WTC11 (cell line): ENCODE measurements at regions not wholly inside any gene's neighbourhood (a gene's known extent, or its start where the extent isn't known, plus 50 kb on each side); places are given as distances from the start of the nearest gene placed in this dataset.
A peak's percentile ranks its signal among the peaks of the same experiment; 100 is the strongest.

Experiments
- ATAC-seq: fragments of 200-7000 bp; cut with Tn5 transposase; 2 replicates; pipeline ENCODE4 v1.10.0; 2021; ENCODE audit warnings: mild to moderate bottlenecking, moderate library complexity
- CTCF ChIA-PET: fragments of 300-600 bp; sonication (Branson Sonifier 250); formaldehyde crosslinking; loops from one replicate; lab custom pipeline; 2021; ENCODE audit warnings: antibody characterized with exemption; lab: Charles Lee
- POLR2A ChIA-PET: fragments of 350-600 bp; sonication (Branson Sonifier 250); formaldehyde crosslinking; loops from one replicate; lab custom pipeline; 2021; ENCODE audit warnings: antibody characterized with exemption; lab: Charles Lee
- DNase-seq: peaks from one replicate; pipeline ENCODE4 v3.0.0; 2021; ENCODE audit warnings: low spot score
- H3K27ac Mint-ChIP-seq: 2 replicates; pipeline ENCODE4 v1.8.0; 2021; ENCODE audit warnings: mixed read lengths
- H3K27me3 Mint-ChIP-seq: 2 replicates; pipeline ENCODE4 v1.8.0; 2021; ENCODE audit warnings: low read depth, mild to moderate bottlenecking, moderate library complexity, mixed read lengths
- H3K36me3 Mint-ChIP-seq: 2 replicates; pipeline ENCODE4 v1.8.0; 2021; ENCODE audit warnings: mixed read lengths
- H3K4me1 Mint-ChIP-seq: 2 replicates; pipeline ENCODE4 v1.8.0; 2022; ENCODE audit warnings: mixed read lengths
- H3K4me3 Mint-ChIP-seq: 2 replicates; pipeline ENCODE4 v1.8.0; 2021; ENCODE audit warnings: mild to moderate bottlenecking, moderate library complexity, mixed read lengths
- H3K9me3 Mint-ChIP-seq: 2 replicates; pipeline ENCODE4 v1.8.0; 2021; ENCODE audit warnings: mixed read lengths
- CREM ChIP-seq: sonication (generic); formaldehyde crosslinking; IDR thresholded peaks from 2 replicates; pipeline ENCODE4 v1.8.1; 2022; ENCODE audit warnings: mild to moderate bottlenecking, missing genetic modification reagents, moderate library complexity
- E2F5 ChIP-seq: sonication (generic); formaldehyde crosslinking; IDR thresholded peaks from 2 replicates; pipeline ENCODE4 v1.8.1; 2022; ENCODE audit warnings: mild to moderate bottlenecking, moderate library complexity, missing genetic modification reagents
- ESRRA ChIP-seq: sonication (generic); formaldehyde crosslinking; IDR thresholded peaks from 2 replicates; pipeline ENCODE4 v1.8.1; 2022; ENCODE audit warnings: mild to moderate bottlenecking, missing genetic modification reagents, borderline replicate concordance
- HMGA2 ChIP-seq: fragments of 250-450 bp; sonication (Bioruptor Pico); IDR thresholded peaks from 2 replicates; pipeline ENCODE4 v1.4.0; 2021; ENCODE audit warnings: mild to moderate bottlenecking, moderate library complexity
- JAZF1 ChIP-seq: fragments of 250-450 bp; sonication (Bioruptor Pico); IDR thresholded peaks from 2 replicates; pipeline ENCODE4 v1.9.0; 2021; ENCODE audit warnings: moderate library complexity, mild to moderate bottlenecking, inconsistent platforms
- JUN ChIP-seq: sonication (generic); formaldehyde crosslinking; IDR thresholded peaks from 2 replicates; pipeline ENCODE4 v1.8.0; 2023; ENCODE audit warnings: mild to moderate bottlenecking, missing genetic modification reagents
- KAT7 ChIP-seq: sonication (generic); formaldehyde crosslinking; IDR thresholded peaks from 2 replicates; pipeline ENCODE4 v1.8.1; 2023; ENCODE audit warnings: missing genetic modification reagents, mild to moderate bottlenecking, borderline replicate concordance
- MXD4 ChIP-seq: fragments of 250-450 bp; sonication (Bioruptor Pico); IDR thresholded peaks from 2 replicates; pipeline ENCODE4 v1.8.0; 2021; ENCODE audit warnings: mild to moderate bottlenecking, moderate library complexity, borderline replicate concordance
- MYBL2 ChIP-seq: sonication (generic); formaldehyde crosslinking; IDR thresholded peaks from 2 replicates; pipeline ENCODE4 v1.8.1; 2023; ENCODE audit warnings: mild to moderate bottlenecking, moderate library complexity, missing genetic modification reagents
- NFE2L1 ChIP-seq: sonication (generic); formaldehyde crosslinking; IDR thresholded peaks from 2 replicates; pipeline ENCODE4 v1.8.1; 2023; ENCODE audit warnings: missing genetic modification reagents
- NFYB ChIP-seq: sonication (generic); formaldehyde crosslinking; conservative IDR thresholded peaks from 2 replicates; pipeline ENCODE4 v1.8.0; 2022; ENCODE audit warnings: low read depth, missing genetic modification reagents
- PREB ChIP-seq: sonication (generic); formaldehyde crosslinking; IDR thresholded peaks from 2 replicates; pipeline ENCODE4 v1.8.1; 2022; ENCODE audit warnings: mild to moderate bottlenecking, missing genetic modification reagents, moderate library complexity, borderline replicate concordance
- ZBTB21 ChIP-seq: sonication (generic); formaldehyde crosslinking; IDR thresholded peaks from 2 replicates; pipeline ENCODE4 v1.8.1; 2023; ENCODE audit warnings: mild to moderate bottlenecking, missing genetic modification reagents, borderline replicate concordance
- ZNF232 ChIP-seq: sonication (generic); formaldehyde crosslinking; IDR thresholded peaks from 2 replicates; pipeline ENCODE4 v1.8.0; 2022; ENCODE audit warnings: mild to moderate bottlenecking, missing genetic modification reagents
- TF ChIP-seq, protein P1 (sequence below): sonication (generic); formaldehyde crosslinking; IDR thresholded peaks from 2 replicates; pipeline ENCODE4 v1.8.0; 2023; ENCODE audit warnings: missing genetic modification reagents, mild to moderate bottlenecking, borderline replicate concordance
- TF ChIP-seq, protein P2 (sequence below): fragments of 250-450 bp; sonication (Bioruptor Pico); IDR thresholded peaks from 2 replicates; pipeline ENCODE4 v1.9.0; 2021; ENCODE audit warnings: mild to moderate bottlenecking

DNA sequence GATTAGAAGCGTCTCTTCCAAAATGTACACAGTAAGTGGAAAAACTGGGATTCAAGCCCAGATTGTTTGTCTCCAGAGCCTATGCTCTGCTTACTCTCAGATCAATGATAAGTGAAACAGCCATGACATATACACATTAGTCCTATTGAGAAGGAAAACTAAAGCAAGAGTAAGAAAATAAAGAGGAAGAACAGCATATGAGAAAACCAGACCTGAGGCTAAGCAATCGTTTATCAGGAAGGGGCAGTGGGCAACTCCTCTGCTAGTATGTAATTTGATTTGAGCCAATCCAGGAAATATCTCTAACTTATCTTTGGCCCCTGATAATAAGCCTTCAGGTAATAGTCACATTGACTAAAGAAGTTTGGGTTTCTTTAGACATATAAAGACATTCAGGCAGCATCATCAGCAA, 789.9 kb upstream of the C9orf72 start:
- TF ChIP-seq E2F5 (CRISPR knock-in tag) (no peak), HMGA2 (CRISPR knock-in tag) (no peak), MXD4 (CRISPR knock-in tag) (no peak), PREB (no peak), JUN (CRISPR knock-in tag) (no peak), ESRRA (CRISPR knock-in tag) (no peak), CREM (CRISPR knock-in tag) (no peak), ZBTB21 (CRISPR knock-in tag) (no peak), KAT7 (CRISPR knock-in tag) (no peak), ZNF232 (no peak), JAZF1 (CRISPR knock-in tag) (no peak), MYBL2 (CRISPR knock-in tag) (no peak)
- TF ChIP-seq, protein P1, sequence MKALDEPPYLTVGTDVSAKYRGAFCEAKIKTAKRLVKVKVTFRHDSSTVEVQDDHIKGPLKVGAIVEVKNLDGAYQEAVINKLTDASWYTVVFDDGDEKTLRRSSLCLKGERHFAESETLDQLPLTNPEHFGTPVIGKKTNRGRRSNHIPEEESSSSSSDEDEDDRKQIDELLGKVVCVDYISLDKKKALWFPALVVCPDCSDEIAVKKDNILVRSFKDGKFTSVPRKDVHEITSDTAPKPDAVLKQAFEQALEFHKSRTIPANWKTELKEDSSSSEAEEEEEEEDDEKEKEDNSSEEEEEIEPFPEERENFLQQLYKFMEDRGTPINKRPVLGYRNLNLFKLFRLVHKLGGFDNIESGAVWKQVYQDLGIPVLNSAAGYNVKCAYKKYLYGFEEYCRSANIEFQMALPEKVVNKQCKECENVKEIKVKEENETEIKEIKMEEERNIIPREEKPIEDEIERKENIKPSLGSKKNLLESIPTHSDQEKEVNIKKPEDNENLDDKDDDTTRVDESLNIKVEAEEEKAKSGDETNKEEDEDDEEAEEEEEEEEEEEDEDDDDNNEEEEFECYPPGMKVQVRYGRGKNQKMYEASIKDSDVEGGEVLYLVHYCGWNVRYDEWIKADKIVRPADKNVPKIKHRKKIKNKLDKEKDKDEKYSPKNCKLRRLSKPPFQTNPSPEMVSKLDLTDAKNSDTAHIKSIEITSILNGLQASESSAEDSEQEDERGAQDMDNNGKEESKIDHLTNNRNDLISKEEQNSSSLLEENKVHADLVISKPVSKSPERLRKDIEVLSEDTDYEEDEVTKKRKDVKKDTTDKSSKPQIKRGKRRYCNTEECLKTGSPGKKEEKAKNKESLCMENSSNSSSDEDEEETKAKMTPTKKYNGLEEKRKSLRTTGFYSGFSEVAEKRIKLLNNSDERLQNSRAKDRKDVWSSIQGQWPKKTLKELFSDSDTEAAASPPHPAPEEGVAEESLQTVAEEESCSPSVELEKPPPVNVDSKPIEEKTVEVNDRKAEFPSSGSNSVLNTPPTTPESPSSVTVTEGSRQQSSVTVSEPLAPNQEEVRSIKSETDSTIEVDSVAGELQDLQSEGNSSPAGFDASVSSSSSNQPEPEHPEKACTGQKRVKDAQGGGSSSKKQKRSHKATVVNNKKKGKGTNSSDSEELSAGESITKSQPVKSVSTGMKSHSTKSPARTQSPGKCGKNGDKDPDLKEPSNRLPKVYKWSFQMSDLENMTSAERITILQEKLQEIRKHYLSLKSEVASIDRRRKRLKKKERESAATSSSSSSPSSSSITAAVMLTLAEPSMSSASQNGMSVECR (CRISPR knock-in tag) = no peak
- TF ChIP-seq, protein P2, sequence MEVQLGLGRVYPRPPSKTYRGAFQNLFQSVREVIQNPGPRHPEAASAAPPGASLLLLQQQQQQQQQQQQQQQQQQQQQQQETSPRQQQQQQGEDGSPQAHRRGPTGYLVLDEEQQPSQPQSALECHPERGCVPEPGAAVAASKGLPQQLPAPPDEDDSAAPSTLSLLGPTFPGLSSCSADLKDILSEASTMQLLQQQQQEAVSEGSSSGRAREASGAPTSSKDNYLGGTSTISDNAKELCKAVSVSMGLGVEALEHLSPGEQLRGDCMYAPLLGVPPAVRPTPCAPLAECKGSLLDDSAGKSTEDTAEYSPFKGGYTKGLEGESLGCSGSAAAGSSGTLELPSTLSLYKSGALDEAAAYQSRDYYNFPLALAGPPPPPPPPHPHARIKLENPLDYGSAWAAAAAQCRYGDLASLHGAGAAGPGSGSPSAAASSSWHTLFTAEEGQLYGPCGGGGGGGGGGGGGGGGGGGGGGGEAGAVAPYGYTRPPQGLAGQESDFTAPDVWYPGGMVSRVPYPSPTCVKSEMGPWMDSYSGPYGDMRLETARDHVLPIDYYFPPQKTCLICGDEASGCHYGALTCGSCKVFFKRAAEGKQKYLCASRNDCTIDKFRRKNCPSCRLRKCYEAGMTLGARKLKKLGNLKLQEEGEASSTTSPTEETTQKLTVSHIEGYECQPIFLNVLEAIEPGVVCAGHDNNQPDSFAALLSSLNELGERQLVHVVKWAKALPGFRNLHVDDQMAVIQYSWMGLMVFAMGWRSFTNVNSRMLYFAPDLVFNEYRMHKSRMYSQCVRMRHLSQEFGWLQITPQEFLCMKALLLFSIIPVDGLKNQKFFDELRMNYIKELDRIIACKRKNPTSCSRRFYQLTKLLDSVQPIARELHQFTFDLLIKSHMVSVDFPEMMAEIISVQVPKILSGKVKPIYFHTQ (CRISPR knock-in tag) = no peak
- TF ChIP-seq, all 79 proteins: peak for 0
- H3K27me3 Mint-ChIP-seq = no peaks in the 10 kb centered on the region
- CTCF ChIA-PET = no interaction called here
- ATAC-seq (no peak), DNase-seq (no peak)
- POLR2A ChIA-PET = no interaction called here
- no peaks in the 10 kb centered on the region for H3K9me3 Mint-ChIP-seq
- H3K36me3 Mint-ChIP-seq = no peaks in the 10 kb centered on the region
- H3K4me3 Mint-ChIP-seq = no peak overlapping the region
- H3K4me1 Mint-ChIP-seq = peaks cover 16% of the 10 kb centered on the region
- H3K27ac Mint-ChIP-seq = no peak overlapping the region

DNA sequence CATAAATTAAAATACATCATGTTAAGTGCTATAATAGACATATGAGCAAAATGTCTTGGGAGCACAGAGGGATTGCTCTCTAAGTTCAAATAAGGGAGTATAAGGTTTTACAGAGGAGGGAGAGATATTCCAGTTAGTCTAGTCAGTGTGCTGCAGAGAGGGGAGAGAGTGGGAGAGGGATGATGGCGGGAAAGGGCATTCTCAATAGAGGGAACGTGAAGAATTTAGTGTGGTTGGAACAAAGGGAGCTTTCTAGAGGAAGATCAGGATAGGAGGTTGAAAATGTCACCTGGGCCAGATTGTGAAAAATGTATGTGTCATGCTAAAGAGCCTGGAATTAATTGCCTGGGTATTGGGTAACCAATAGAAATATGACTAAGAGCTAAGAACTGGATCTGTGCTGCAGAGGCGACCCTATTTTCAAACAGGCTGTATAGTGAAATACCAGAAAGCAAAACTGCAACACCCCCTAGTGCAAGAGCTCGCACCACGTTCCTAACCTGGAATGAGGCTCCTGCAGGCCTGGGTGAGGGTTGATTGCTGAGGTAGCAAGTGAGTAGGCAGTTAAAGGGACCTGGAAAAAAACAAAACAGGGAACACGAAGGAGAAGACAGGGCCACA, 791.8 kb upstream of the C9orf72 start:
- DNase-seq (peak; percentile 31), ATAC-seq (peak; percentile 98)
- H3K36me3 Mint-ChIP-seq = no peaks in the 10 kb centered on the region
- ChIA-PET CTCF (interaction anchor here (0.7 to 1.2 kb wide), 2 partner anchors 292 to 327 kb away, joined by 3 read pairs; no protein-coding TSS in a partner anchor), POLR2A (interaction anchor here (0.7 kb wide), 1 partner anchor 292 kb away, joined by 5 read pairs; no protein-coding TSS in a partner anchor)
- no peaks in the 10 kb centered on the region for H3K9me3 Mint-ChIP-seq
- H3K4me1 Mint-ChIP-seq = peaks cover 16% of the 10 kb centered on the region
- H3K27ac Mint-ChIP-seq = peak overlapping the region; percentile 77; the same call in 1 of the 2 replicates
- no peaks in the 10 kb centered on the region for H3K27me3 Mint-ChIP-seq
- no peak overlapping the region for H3K4me3 Mint-ChIP-seq
- TF ChIP-seq MXD4 (CRISPR knock-in tag) (no peak), NFE2L1 (CRISPR knock-in tag) (no peak), NFYB (no peak)
